ENCODE measurements at regions not wholly inside any gene's neighbourhood (a gene's known extent, or its start where the extent isn't known, plus 50 kb on each side); places are given as distances from the start of the nearest gene placed in this dataset.

GRCh38 chr16:64858076-64858475, 263.8 kb downstream of the CDH11 start:
- SMC1A ChIA-PET (ENCODE audit: uncharacterized antibody, unreplicated experiment), result interaction anchor here (1.1 kb wide), 1 partner anchor 12 kb away, joined by 3 read pairs; no protein-coding TSS in a partner anchor
- Histone ChIP-seq H2AFZ (ENCODE audit: control insufficient read depth, low read depth, low read length) (no peak overlapping the region), H3K4me3 (no peak overlapping the region), H4K20me1 (ENCODE audit: control insufficient read depth, insufficient read depth) (no peaks in the 10 kb centered on the region), H3K79me2 (ENCODE audit: control insufficient read depth, insufficient read depth, low read length) (no peaks in the 10 kb centered on the region), H3K9me3 (replicated peaks; ENCODE audit: control insufficient read depth, insufficient read depth, low read length) (no peaks in the 10 kb centered on the region), H3K27me3 (replicated peaks in 1 of 2; ENCODE audit: control insufficient read depth in 2 of 2, insufficient read depth in 2 of 2, low read length in 1 of 2) (no peaks in the 10 kb centered on the region), H3K4me2 (ENCODE audit: control insufficient read depth, insufficient read depth) (no peak overlapping the region), H3K36me3 (ENCODE audit: control insufficient read depth in 2 of 2, insufficient read depth in 2 of 2, low read length in 1 of 2) (no peaks in the 10 kb centered on the region), H3K27ac (ENCODE audit: control insufficient read depth, insufficient read depth) (no peak overlapping the region), H3K4me1 (ENCODE audit: control insufficient read depth, insufficient read depth, low read length) (no peaks in the 10 kb centered on the region), H3K9ac (ENCODE audit: control insufficient read depth, insufficient read depth, low read length) (no peak overlapping the region)
- ATAC-seq, result no peak
- no peak for FAIRE-seq
- CTCF ChIA-PET, result interaction anchor here (0.6 kb wide), 1 partner anchor 47 kb away, joined by 3 read pairs; no protein-coding TSS in a partner anchor
- RAD21 ChIA-PET (ENCODE audit: unreplicated experiment), result no interaction called here
- POLR2A ChIA-PET, result no interaction called here
- no TSS peak for BruUV-seq (replicated peaks)
- TF ChIP-seq PAX8 (IDR thresholded peaks at IDR 0.05) (no peak), MEF2B (IDR thresholded peaks at IDR 0.05; ENCODE audit: partially characterized antibody, poor library complexity, severe bottlenecking) (no peak), KAT2A (conservative IDR thresholded peaks at IDR 0.05; ENCODE audit: control insufficient read depth, low read depth, low read length) (no peak), ATF7 (IDR thresholded peaks at IDR 0.05; ENCODE audit: low read depth) (no peak)
- intact Hi-C loops (cut with micrococcal nuclease; ENCODE audit: unreplicated experiment) (no loop called here), in situ Hi-C loops (cut with MboI) (no loop called here)
- 0% methylated on average over 1 of the region's 1 CpG for WGBS (ENCODE audit: insufficient coverage, insufficient replicate concordance, low lambda C conversion rate, missing lambda C conversion rate)
- no peak for DNase-seq (ENCODE audit: low read depth, low spot score)

GRCh38 chr16:64857411-64857810, 264.5 kb downstream of the CDH11 start:
- RAD21 ChIA-PET (ENCODE audit: unreplicated experiment), result no interaction called here
- POLR2A ChIA-PET, result no interaction called here
- in situ Hi-C loops (cut with MboI) (no loop called here), intact Hi-C loops (cut with micrococcal nuclease; ENCODE audit: unreplicated experiment) (no loop called here)
- Histone ChIP-seq H4K20me1 (ENCODE audit: control insufficient read depth, insufficient read depth) (no peaks in the 10 kb centered on the region), H3K79me2 (ENCODE audit: control insufficient read depth, insufficient read depth, low read length) (no peaks in the 10 kb centered on the region), H3K27me3 (replicated peaks in 1 of 2; ENCODE audit: control insufficient read depth in 2 of 2, insufficient read depth in 2 of 2, low read length in 1 of 2) (no peaks in the 10 kb centered on the region), H3K9me3 (replicated peaks; ENCODE audit: control insufficient read depth, insufficient read depth, low read length) (no peaks in the 10 kb centered on the region), H3K4me1 (ENCODE audit: control insufficient read depth, insufficient read depth, low read length) (no peaks in the 10 kb centered on the region), H3K4me3 (no peak overlapping the region), H3K9ac (ENCODE audit: control insufficient read depth, insufficient read depth, low read length) (no peak overlapping the region), H3K36me3 (ENCODE audit: control insufficient read depth in 2 of 2, insufficient read depth in 2 of 2, low read length in 1 of 2) (no peaks in the 10 kb centered on the region), H3K4me2 (ENCODE audit: control insufficient read depth, insufficient read depth) (no peak overlapping the region), H3K27ac (ENCODE audit: control insufficient read depth, insufficient read depth) (no peak overlapping the region), H2AFZ (ENCODE audit: control insufficient read depth, low read depth, low read length) (no peak overlapping the region)
- SMC1A ChIA-PET (ENCODE audit: uncharacterized antibody, unreplicated experiment), result interaction anchor here (0.6 to 1.1 kb wide), 2 partner anchors 13 to 241 kb away, joined by 3 read pairs; no protein-coding TSS in a partner anchor
- no peak for FAIRE-seq
- ATAC-seq, result no peak
- no peak for DNase-seq (ENCODE audit: low read depth, low spot score)
- CTCF ChIA-PET, result no interaction called here
- 19% methylated on average over 2 of the region's 2 CpGs for WGBS (ENCODE audit: insufficient coverage, insufficient replicate concordance, low lambda C conversion rate, missing lambda C conversion rate)
- no TSS peak for BruUV-seq (replicated peaks)
- TF ChIP-seq ELK1 (IDR thresholded peaks at IDR 0.05; ENCODE audit: low read depth, low read length), result no peak
- no peak for TF ChIP-seq SP1 (IDR thresholded peaks at IDR 0.05; ENCODE audit: low read depth, low read length)
- TF ChIP-seq USF2 (IDR thresholded peaks at IDR 0.05; ENCODE audit: borderline replicate concordance, low read depth, low read length), result no peak
- no peak for TF ChIP-seq CEBPB (IDR thresholded peaks at IDR 0.05; ENCODE audit: borderline replicate concordance in 1 of 2, low read depth in 2 of 2, low read length in 2 of 2)
- no peak for TF ChIP-seq BCL11A (IDR thresholded peaks at IDR 0.05; ENCODE audit: low read depth, low read length)
- TF ChIP-seq SIX5 (IDR thresholded peaks at IDR 0.05; ENCODE audit: low read depth, low read length, severe bottlenecking), result no peak
- TF ChIP-seq HCFC1 (IDR thresholded peaks at IDR 0.05; ENCODE audit: low read length), result no peak
- TF ChIP-seq KDM1A (IDR thresholded peaks at IDR 0.05; ENCODE audit: borderline replicate concordance), result no peak
- TF ChIP-seq CTCF (IDR thresholded peaks at IDR 0.05 in 2 of 3, conservative IDR thresholded peaks at IDR 0.05 in 1 of 3; ENCODE audit: control insufficient read depth in 2 of 3, extremely low read depth in 1 of 3, insufficient read depth in 1 of 3, low read depth in 3 of 3, low read length in 3 of 3), result no peak
- TF ChIP-seq GATAD2B (conservative IDR thresholded peaks at IDR 0.05; ENCODE audit: low read depth), result no peak
- TF ChIP-seq MXI1 (IDR thresholded peaks at IDR 0.05; ENCODE audit: low read depth, low read length), result no peak
